GM12875 (cell line): ENCODE measurements at regions not wholly inside any gene's neighbourhood (a gene's known extent, or its start where the extent isn't known, plus 50 kb on each side); places are given as distances from the start of the nearest gene placed in this dataset.
"Not testable (repeated sequence)": the region's sequence is repeated elsewhere in the genome, so short reads cannot be mapped to it uniquely, and the experiment has no call there.

Source experiments
- H3K4me3 ChIP-seq: one replicate; pipeline ENCODE4 v1.5.1; 2011; ENCODE audit warnings: low read depth, low read length, control low read depth
- TF ChIP-seq, protein P1 (sequence below): IDR thresholded peaks from 2 replicates; pipeline ENCODE4 v1.5.1; 2011; ENCODE audit warnings: low read depth, mild to moderate bottlenecking, control low read depth, inconsistent platforms, low read length, moderate library complexity, borderline replicate concordance; ENCODE audit not compliant: insufficient read depth

DNA sequence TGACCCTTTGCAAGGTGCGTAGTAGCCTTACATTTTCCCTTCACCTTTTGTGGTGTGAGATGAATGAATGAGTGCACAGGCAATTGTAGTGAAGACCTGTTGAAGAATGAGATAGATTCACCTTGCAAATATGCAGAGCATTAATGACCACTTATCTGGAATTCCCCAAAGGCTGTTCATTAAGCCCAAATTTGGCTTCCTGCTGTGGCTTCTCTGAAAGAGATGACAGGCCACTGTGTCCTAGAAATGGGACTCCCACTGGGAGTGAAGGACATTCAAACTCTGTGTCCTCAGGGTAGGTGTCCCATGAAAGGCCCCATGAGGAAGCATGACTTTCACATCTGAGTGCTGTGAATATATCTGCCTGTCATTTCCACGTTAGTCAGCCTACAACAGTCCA is 1821.8 kb upstream of the PIK3C3 start:
- no peak overlapping the region for H3K4me3 ChIP-seq
- TF ChIP-seq, protein P1, sequence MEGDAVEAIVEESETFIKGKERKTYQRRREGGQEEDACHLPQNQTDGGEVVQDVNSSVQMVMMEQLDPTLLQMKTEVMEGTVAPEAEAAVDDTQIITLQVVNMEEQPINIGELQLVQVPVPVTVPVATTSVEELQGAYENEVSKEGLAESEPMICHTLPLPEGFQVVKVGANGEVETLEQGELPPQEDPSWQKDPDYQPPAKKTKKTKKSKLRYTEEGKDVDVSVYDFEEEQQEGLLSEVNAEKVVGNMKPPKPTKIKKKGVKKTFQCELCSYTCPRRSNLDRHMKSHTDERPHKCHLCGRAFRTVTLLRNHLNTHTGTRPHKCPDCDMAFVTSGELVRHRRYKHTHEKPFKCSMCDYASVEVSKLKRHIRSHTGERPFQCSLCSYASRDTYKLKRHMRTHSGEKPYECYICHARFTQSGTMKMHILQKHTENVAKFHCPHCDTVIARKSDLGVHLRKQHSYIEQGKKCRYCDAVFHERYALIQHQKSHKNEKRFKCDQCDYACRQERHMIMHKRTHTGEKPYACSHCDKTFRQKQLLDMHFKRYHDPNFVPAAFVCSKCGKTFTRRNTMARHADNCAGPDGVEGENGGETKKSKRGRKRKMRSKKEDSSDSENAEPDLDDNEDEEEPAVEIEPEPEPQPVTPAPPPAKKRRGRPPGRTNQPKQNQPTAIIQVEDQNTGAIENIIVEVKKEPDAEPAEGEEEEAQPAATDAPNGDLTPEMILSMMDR = no peak

DNA sequence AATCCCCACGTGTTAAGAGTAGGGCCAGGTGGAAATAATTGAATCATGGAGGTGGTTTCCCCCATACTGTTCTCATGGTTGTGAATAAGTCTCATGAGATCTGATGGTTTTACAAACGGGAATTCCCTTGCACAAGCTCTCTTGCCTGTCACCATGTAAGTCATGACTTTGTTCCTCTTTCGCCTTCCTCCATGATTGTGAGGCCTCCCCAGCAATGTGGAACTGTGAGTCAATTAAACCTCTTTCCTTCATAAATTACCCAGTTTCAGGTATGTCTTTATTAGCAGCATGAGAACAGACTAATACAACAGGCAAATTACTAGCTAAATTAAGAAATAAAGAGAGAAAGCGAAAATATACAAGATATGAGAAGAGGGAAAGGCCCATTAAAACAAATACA is 1822.6 kb upstream of the PIK3C3 start:
- H3K4me3 ChIP-seq = not testable (repeated sequence)

- TF ChIP-seq, protein P1 = no peak
- no peak overlapping the region for H3K4me3 ChIP-seq
Measured at GRCh38 chr18:40124107-40124506, 1830.9 kb upstream of the PIK3C3 start.

- no peak overlapping the region for H3K4me3 ChIP-seq
- TF ChIP-seq, protein P1 = no peak
Measured at GRCh38 chr18:40120796-40121391, 1834.1 kb upstream of the PIK3C3 start.

- TF ChIP-seq, protein P1 = no peak
- no peak overlapping the region for H3K4me3 ChIP-seq
Measured at GRCh38 chr18:40120356-40120755, 1834.7 kb upstream of the PIK3C3 start.

DNA sequence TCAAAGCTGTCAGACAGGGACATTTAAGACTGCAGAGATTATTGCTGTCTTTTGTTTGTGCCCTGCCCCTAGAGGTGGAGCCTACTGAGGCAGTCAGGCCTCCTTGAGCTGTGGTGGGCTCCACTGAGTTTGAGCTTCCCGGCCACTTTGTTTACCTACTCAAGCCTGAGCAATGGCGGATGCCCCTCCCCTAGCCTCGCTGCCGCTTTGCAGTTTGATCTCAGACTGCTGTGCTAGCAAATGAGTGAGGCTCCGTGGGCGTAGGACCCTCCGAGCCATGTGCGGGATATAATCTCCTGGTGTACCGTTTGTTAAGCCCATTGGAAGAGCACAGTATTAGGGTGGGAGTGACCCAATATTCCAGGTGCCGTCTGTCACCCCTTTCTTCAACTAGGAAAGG is 1835.5 kb upstream of the PIK3C3 start:
- not testable (repeated sequence) for H3K4me3 ChIP-seq

GRCh38 chr18:40110455-40110854 is 1844.6 kb upstream of the PIK3C3 start:
- TF ChIP-seq, protein P1 = no peak
- H3K4me3 ChIP-seq = no peak overlapping the region

GRCh38 chr18:40109252-40110049 is 1845.6 kb upstream of the PIK3C3 start:
- TF ChIP-seq, protein P1 = no peak
- H3K4me3 ChIP-seq = no peak overlapping the region
